Posterior vena cava (tissue), 2 donors: ENCODE measurements at regions not wholly inside any gene's neighbourhood (a gene's known extent, or its start where the extent isn't known, plus 50 kb on each side); places are given as distances from the start of the nearest gene placed in this dataset.

Source experiments
- DNase-seq: peaks from one replicate; pipeline ENCODE4 v3.0.0-alpha.2; 2020; ENCODE audit warnings: low spot score
- intact Hi-C, 2 donors: fragments of 100-400 bp; cut with DNase I; formaldehyde crosslinking; loops; one replicate each; pipeline versions ENCODE4 v1.14.1 to v1.14.2; 2022 to 2023
- donor health status: DM: yes; HTN: yes; CAD: no.
- donor health status: DM: yes; HTN: yes; CAD: no.

GRCh38 chr3:157572559-157573270 lies 69.5 kb upstream of the VEPH1 start:
- DNase-seq, result no peak
- intact Hi-C loops, result no loop called here

- intact Hi-C loops, result no loop called here
These were observed 63.4 kb upstream of the VEPH1 start for GRCh38 chr3:157566596-157566995.

GRCh38 chr3:157559401-157559800 lies 56.2 kb upstream of the VEPH1 start:
- DNase-seq, result no peak
- intact Hi-C loops, result no loop called here

More at GRCh38 chr3:157566596-157566995, 63.4 kb upstream of the VEPH1 start:
- no peak for DNase-seq
